ENCODE measurements at regions not wholly inside any gene's neighbourhood (a gene's known extent, or its start where the extent isn't known, plus 50 kb on each side); places are given as distances from the start of the nearest gene placed in this dataset.

DNA sequence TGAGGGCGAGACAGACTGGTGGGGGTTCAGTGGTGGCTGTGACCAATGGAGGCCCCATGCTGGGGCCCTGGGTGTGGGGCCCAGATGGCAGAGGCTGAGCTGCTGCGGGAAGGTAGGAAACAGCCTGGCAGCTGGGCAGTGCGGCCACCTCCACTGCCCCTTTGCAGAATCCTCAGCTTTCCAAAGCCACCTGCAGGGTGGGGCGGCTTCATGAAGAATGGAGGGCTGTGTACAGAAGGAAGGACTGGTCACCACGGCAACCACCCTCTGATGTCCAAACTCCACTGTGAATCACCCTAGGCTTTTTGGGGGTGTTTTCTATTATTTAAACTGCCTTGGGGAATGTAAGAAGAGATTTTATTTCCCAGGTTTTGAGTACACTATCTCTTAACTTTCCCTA, 166.3 kb upstream of the NAV2 start:
- TF ChIP-seq TAF1 (IDR thresholded peaks at IDR 0.05; ENCODE audit: borderline replicate concordance, insufficient read depth, low read length) (no peak), SIN3A (IDR thresholded peaks at IDR 0.05; ENCODE audit: borderline replicate concordance, insufficient read depth, low read length) (no peak), POLR2AphosphoS5 (IDR thresholded peaks at IDR 0.05; ENCODE audit: low read depth, low read length) (no peak), FOXP2 (optimal IDR thresholded peaks at IDR 0.05; ENCODE audit: borderline replicate concordance, extremely low read depth, extremely low read length, insufficient read depth) (no peak)
- TF ChIP-seq, protein P1, sequence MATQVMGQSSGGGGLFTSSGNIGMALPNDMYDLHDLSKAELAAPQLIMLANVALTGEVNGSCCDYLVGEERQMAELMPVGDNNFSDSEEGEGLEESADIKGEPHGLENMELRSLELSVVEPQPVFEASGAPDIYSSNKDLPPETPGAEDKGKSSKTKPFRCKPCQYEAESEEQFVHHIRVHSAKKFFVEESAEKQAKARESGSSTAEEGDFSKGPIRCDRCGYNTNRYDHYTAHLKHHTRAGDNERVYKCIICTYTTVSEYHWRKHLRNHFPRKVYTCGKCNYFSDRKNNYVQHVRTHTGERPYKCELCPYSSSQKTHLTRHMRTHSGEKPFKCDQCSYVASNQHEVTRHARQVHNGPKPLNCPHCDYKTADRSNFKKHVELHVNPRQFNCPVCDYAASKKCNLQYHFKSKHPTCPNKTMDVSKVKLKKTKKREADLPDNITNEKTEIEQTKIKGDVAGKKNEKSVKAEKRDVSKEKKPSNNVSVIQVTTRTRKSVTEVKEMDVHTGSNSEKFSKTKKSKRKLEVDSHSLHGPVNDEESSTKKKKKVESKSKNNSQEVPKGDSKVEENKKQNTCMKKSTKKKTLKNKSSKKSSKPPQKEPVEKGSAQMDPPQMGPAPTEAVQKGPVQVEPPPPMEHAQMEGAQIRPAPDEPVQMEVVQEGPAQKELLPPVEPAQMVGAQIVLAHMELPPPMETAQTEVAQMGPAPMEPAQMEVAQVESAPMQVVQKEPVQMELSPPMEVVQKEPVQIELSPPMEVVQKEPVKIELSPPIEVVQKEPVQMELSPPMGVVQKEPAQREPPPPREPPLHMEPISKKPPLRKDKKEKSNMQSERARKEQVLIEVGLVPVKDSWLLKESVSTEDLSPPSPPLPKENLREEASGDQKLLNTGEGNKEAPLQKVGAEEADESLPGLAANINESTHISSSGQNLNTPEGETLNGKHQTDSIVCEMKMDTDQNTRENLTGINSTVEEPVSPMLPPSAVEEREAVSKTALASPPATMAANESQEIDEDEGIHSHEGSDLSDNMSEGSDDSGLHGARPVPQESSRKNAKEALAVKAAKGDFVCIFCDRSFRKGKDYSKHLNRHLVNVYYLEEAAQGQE (IDR thresholded peaks at IDR 0.05; ENCODE audit: insufficient read depth in 1 of 2, low read depth in 2 of 2, low read length in 2 of 2): no peak

DNA sequence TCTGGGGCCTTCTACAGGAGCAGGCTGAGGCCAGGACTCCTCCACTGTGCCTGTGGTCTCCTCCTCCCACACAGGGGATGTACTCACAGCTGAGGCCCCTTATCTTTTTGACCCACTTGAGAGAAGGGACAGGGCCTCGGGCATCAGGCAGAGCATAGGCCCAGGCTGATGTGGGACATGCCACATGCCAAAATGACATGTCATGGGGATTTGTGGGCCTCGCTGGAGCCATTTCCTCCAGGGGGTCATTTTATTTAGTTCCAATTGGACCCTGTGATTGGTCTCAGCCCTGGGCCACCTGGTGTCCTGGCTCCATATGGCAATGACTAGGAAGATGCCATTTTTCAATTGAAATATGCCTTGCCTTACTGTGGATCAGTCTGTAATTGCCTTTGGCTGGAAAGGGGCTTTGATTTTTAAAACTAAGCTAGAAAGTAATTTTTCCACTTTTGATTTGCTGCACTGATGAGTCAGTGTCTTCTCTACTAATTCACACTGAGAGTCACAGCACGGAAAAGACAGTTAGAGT, 171.1 kb upstream of the NAV2 start:
- TF ChIP-seq SIN3A (IDR thresholded peaks at IDR 0.05; ENCODE audit: borderline replicate concordance, insufficient read depth, low read length) (no peak), FOXP2 (optimal IDR thresholded peaks at IDR 0.05; ENCODE audit: borderline replicate concordance, extremely low read depth, extremely low read length, insufficient read depth) (no peak), POLR2AphosphoS5 (IDR thresholded peaks at IDR 0.05; ENCODE audit: low read depth, low read length) (no peak), TAF1 (IDR thresholded peaks at IDR 0.05; ENCODE audit: borderline replicate concordance, insufficient read depth, low read length) (no peak)
- TF ChIP-seq, protein P1 (IDR thresholded peaks at IDR 0.05; ENCODE audit: insufficient read depth in 1 of 2, low read depth in 2 of 2, low read length in 2 of 2): no peak

DNA sequence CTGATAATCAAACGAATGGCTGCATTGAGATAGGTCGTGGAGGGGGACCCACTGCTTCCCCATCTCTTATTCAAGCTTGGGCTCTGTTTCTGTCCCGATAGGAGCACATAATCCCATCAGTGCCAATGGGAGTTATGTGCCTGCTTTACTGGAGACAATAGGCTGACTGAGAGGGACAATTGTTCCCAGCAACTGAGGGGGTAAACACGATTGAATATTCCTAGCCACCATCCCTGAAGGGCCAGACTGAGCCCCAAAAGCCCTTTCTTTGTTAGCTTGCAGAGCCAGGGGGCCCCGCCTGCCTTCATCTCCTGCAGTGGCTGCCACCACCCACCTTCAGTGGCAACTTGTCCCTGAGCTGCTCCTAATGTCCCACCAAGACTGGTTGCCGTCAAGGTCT, 172.8 kb upstream of the NAV2 start:
- no peak for TF ChIP-seq TAF1 (IDR thresholded peaks at IDR 0.05; ENCODE audit: borderline replicate concordance, insufficient read depth, low read length)
- no peak for TF ChIP-seq FOXP2 (optimal IDR thresholded peaks at IDR 0.05; ENCODE audit: borderline replicate concordance, extremely low read depth, extremely low read length, insufficient read depth)
- TF ChIP-seq POLR2AphosphoS5 (IDR thresholded peaks at IDR 0.05; ENCODE audit: low read depth, low read length): no peak
- no peak for TF ChIP-seq SIN3A (IDR thresholded peaks at IDR 0.05; ENCODE audit: borderline replicate concordance, insufficient read depth, low read length)
- TF ChIP-seq, protein P1 (IDR thresholded peaks at IDR 0.05; ENCODE audit: insufficient read depth in 1 of 2, low read depth in 2 of 2, low read length in 2 of 2): no peak

DNA sequence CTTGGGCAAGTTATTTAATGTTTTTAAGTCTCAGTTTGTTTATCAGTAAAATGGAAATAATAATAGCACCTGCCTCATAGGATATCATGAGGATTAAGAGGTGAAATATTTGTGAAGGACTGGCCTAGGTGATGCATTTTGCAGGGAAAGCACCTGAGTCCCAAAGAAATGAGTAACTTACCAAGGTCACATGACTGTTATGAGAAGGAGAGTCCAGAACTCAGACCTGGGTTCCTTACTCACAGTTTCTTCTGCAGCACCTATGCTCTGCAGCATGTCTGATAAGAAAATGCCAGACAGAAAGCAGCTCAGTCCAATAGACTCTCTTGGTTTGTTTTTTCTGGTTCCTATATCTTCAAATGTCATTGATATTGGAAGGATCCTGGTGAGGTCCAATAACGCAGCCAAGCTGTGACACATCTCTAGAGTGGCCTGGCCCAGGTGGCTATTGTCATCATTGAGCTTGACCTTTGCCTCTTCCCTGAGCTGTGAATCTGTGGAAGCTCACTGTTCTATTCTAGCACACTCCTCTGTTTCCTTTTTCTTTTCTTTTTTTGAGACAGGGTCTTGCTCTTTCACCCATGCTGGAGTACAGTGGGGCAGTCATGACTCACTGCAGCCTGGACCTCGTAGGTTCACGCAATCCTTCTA, 174.7 kb upstream of the NAV2 start:
- TF ChIP-seq, protein P1 (IDR thresholded peaks at IDR 0.05; ENCODE audit: insufficient read depth in 1 of 2, low read depth in 2 of 2, low read length in 2 of 2): no peak
- TF ChIP-seq FOXP2 (optimal IDR thresholded peaks at IDR 0.05; ENCODE audit: borderline replicate concordance, extremely low read depth, extremely low read length, insufficient read depth) (no peak), POLR2AphosphoS5 (IDR thresholded peaks at IDR 0.05; ENCODE audit: low read depth, low read length) (no peak), TAF1 (IDR thresholded peaks at IDR 0.05; ENCODE audit: borderline replicate concordance, insufficient read depth, low read length) (no peak), SIN3A (IDR thresholded peaks at IDR 0.05; ENCODE audit: borderline replicate concordance, insufficient read depth, low read length) (no peak)

All from PFSK-1 (cell line).